ENCODE measurements at regions not wholly inside any gene's neighbourhood (a gene's known extent, or its start where the extent isn't known, plus 50 kb on each side); places are given as distances from the start of the nearest gene placed in this dataset.

GRCh38 chr20:43778375-43778774 lies 51.6 kb upstream of the GTSF1L start:
- no peak overlapping the region for H3K4me3 ChIP-seq (ENCODE audit: low read length in 2 of 2)
- no peak overlapping the region for H3K9ac ChIP-seq (ENCODE audit: low read depth in 1 of 2, low read length in 2 of 2)
- H3K27ac ChIP-seq (ENCODE audit: low read depth in 2 of 2, low read length in 2 of 2), result no peak overlapping the region
- H3K9me3 ChIP-seq (ENCODE audit: control insufficient read depth in 2 of 2, low read length in 2 of 2), result peaks cover 0 to 2% of the 10 kb centered on the region in 2 donors
- no peaks in the 10 kb centered on the region for H3K27me3 ChIP-seq (ENCODE audit: control insufficient read depth in 2 of 2, insufficient read depth in 2 of 2, low read length in 2 of 2)
- H3K36me3 ChIP-seq (ENCODE audit: control insufficient read depth in 2 of 2, insufficient read depth in 2 of 2, low read length in 2 of 2), result no peaks in the 10 kb centered on the region
- no peaks in the 10 kb centered on the region for H3K4me1 ChIP-seq (ENCODE audit: control insufficient read depth in 2 of 2, insufficient read depth in 2 of 2, low read length in 2 of 2)

GRCh38 chr20:43776691-43777090 lies 49.9 kb upstream of the GTSF1L start:
- H3K36me3 ChIP-seq (ENCODE audit: control insufficient read depth in 2 of 2, insufficient read depth in 2 of 2, low read length in 2 of 2), result no peaks in the 10 kb centered on the region
- H3K9me3 ChIP-seq (ENCODE audit: control insufficient read depth in 2 of 2, low read length in 2 of 2), result peaks cover 0 to 2% of the 10 kb centered on the region in 2 donors
- no peak overlapping the region for H3K27ac ChIP-seq (ENCODE audit: low read depth in 2 of 2, low read length in 2 of 2)

More at GRCh38 chr20:43776691-43777090, 49.9 kb upstream of the GTSF1L start:
- no peaks in the 10 kb centered on the region for H3K4me1 ChIP-seq (ENCODE audit: control insufficient read depth in 2 of 2, insufficient read depth in 2 of 2, low read length in 2 of 2)
- H3K27me3 ChIP-seq (ENCODE audit: control insufficient read depth in 2 of 2, insufficient read depth in 2 of 2, low read length in 2 of 2), result no peaks in the 10 kb centered on the region
- no peak overlapping the region for H3K9ac ChIP-seq (ENCODE audit: low read depth in 1 of 2, low read length in 2 of 2)
- no peak overlapping the region for H3K4me3 ChIP-seq (ENCODE audit: low read length in 2 of 2)

Data from mucosa of rectum (tissue), 2 donors.